ENCODE measurements at regions not wholly inside any gene's neighbourhood (a gene's known extent, or its start where the extent isn't known, plus 50 kb on each side); places are given as distances from the start of the nearest gene placed in this dataset.

DNA sequence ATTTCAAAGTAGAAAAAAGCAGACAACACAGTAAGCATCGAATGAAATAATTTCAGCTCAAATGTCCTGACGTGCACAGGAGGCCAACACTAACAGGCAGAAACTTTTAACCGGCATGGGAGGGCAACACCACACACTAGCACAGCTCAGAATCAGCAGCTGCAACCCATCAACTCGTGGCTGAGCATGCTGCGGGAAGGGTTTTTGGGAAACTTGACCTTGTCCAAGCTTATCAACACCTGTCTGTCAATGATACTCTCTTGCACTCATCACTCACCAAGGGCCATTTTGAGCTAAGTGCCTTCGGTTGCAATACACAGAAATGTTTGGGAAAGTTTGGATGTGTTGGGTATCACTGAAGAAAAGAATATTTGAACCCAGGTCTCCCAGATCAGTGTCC lies 483.7 kb downstream of the TSHZ3 start:
- Histone ChIP-seq H3K9ac (replicated peaks in 1 of 4; ENCODE audit: extremely low read depth in 1 of 4, low read depth in 3 of 4, low read length in 3 of 4) (no peak overlapping the region), H3K9me3 (ENCODE audit: insufficient read depth in 2 of 2, low read depth in 1 of 2, low read length in 1 of 2) (no peaks in the 10 kb centered on the region), H3K79me2 (ENCODE audit: control insufficient read depth in 1 of 2, insufficient read depth in 2 of 2, low read length in 2 of 2) (no peaks in the 10 kb centered on the region), H2AFZ (ENCODE audit: low read length) (no peak overlapping the region), H3K4me3 (ENCODE audit: extremely low read depth in 1 of 4, insufficient read depth in 2 of 4, low read depth in 3 of 4, low read length in 4 of 4) (no peak overlapping the region), H2BK120ac (replicated peaks; ENCODE audit: low read depth, low read length) (no peak overlapping the region), H3K4ac (replicated peaks; ENCODE audit: insufficient read length, low read depth, low read length) (no peak overlapping the region), H3K23ac (ENCODE audit: insufficient read length) (no peak overlapping the region), H3K79me1 (ENCODE audit: low read depth, low read length) (no peaks in the 10 kb centered on the region), H2BK12ac (ENCODE audit: low read depth, low read length) (no peak overlapping the region), H4K91ac (replicated peaks; ENCODE audit: insufficient read length, low read length) (no peak overlapping the region), H2AK5ac (ENCODE audit: low read depth, low read length) (no peak overlapping the region), H3K18ac (ENCODE audit: extremely low read depth, low read length) (no peak overlapping the region), H3K56ac (replicated peaks; ENCODE audit: insufficient read length, low read depth, low read length) (no peak overlapping the region), H2BK20ac (ENCODE audit: low read length) (no peak overlapping the region), H3K4me1 (replicated peaks in 1 of 4; ENCODE audit: control insufficient read depth in 3 of 4, insufficient read depth in 4 of 4, low read length in 3 of 4) (no peaks in the 10 kb centered on the region), H2BK15ac (ENCODE audit: low read length) (no peak overlapping the region), H4K20me1 (replicated peaks in 1 of 2; ENCODE audit: control insufficient read depth in 1 of 2, insufficient read depth in 2 of 2, low read length in 2 of 2) (no peaks in the 10 kb centered on the region), H3K14ac (ENCODE audit: insufficient read length) (no peak overlapping the region), H3K27me3 (replicated peaks in 1 of 4; ENCODE audit: control insufficient read depth in 3 of 4, extremely low read depth in 1 of 4, insufficient read depth in 3 of 4, low read length in 3 of 4) (no peaks in the 10 kb centered on the region), H3K23me2 (ENCODE audit: low read depth, low read length) (no peaks in the 10 kb centered on the region; the same call in 1 of the 2 replicates), H2BK5ac (ENCODE audit: low read depth, low read length) (no peak overlapping the region), H3K27ac (ENCODE audit: low read depth, low read length) (no peak overlapping the region), H3K36me3 (ENCODE audit: control insufficient read depth in 2 of 4, insufficient read depth in 4 of 4, low read length in 3 of 4) (no peaks in the 10 kb centered on the region), H4K5ac (ENCODE audit: insufficient read length, low read depth, low read length) (no peak overlapping the region), H3K4me2 (ENCODE audit: insufficient read depth in 1 of 2, low read depth in 2 of 2, low read length in 2 of 2) (no peak overlapping the region), H4K8ac (ENCODE audit: extremely low read depth, insufficient read depth, low read length) (no peak overlapping the region)
- ChIA-PET POLR2A (ENCODE audit: partially characterized antibody) (no interaction called here), CTCF (ENCODE audit: partially characterized antibody) (no interaction called here)
- DNase-seq (ENCODE audit: low read depth in 1 of 2, low spot score in 2 of 2) (no peak), FAIRE-seq (no peak)
- 94% methylated on average over 6 of the region's 6 CpGs; no CpG with 5 or more reads in 1 of the 2 experiments for WGBS, 2 experiments (ENCODE audit: extremely low coverage in 1 of 2, insufficient coverage in 1 of 2, insufficient read length in 1 of 2, insufficient replicate concordance in 2 of 2, low coverage in 1 of 2, low lambda C conversion rate in 2 of 2, missing lambda C conversion rate in 1 of 2)
- TF ChIP-seq CREB1 (IDR thresholded peaks at IDR 0.05) (no peak), TCF12 (IDR thresholded peaks at IDR 0.05; ENCODE audit: low read depth, low read length) (no peak)
